Heart left ventricle (tissue), 13 donors: ENCODE measurements at regions not wholly inside any gene's neighbourhood (a gene's known extent, or its start where the extent isn't known, plus 50 kb on each side); places are given as distances from the start of the nearest gene placed in this dataset.

Experiments
- CTCF ChIP-seq, 12 donors: fragments of 200-600 bp; sonication (generic) in 4 of 12; IDR thresholded peaks; one replicate each; pipeline versions ENCODE4 v1.5.0 to v1.8.0; 2018 to 2022; ENCODE audit warnings: antibody characterized with exemption in 12 of 12, mild to moderate bottlenecking in 5 of 12
- POLR2A ChIP-seq, 2 donors: fragments of 450-650 bp; IDR thresholded peaks; one replicate each; pipeline ENCODE4 v1.6.1; 2017; ENCODE audit warnings: antibody characterized with exemption in 2 of 2, mild to moderate bottlenecking in 2 of 2, moderate library complexity in 2 of 2
- donor health status: ischemic (EF 13 %, LVEDD 7.1; RV severe dilation, severe dysfunction).
- donor health status: DM: no; HTN: yes; CAD: no.
- donor health status: DM: no; HTN: no; CAD: no.
- donor health status: ischemic (EF 25% LVEDD 6.9; RV normal size, moderate dysfunction).
- donor health status: ischemic (EF 25% LVEDD 5.7; RV mildly dilated, moderate dysfunction).
- donor health status: ischemic (EF 35%, LVEDD 5.7; RV mildly dilated, moderate dysfunction).
- donor health status: nonischemic (EF 11% LVEDD 7.7; RV severe dilation, severe dysfunction).
- donor health status: DM: yes; HTN: yes; CAD: no.
- donor health status: PGD.
- donor health status: ischemic (EF 29% LVEDD 5.4; RV normal size, mild dysfunction).
- donor health status: nonischemic (EF 23%, LVEDD 6.1; RV moderate dilation, normal function).

GRCh38 chr5:158611581-158611980, 488.1 kb downstream of the EBF1 start:
- TF ChIP-seq POLR2A (IDR thresholded peaks at IDR 0.05) (no peak), CTCF (IDR thresholded peaks at IDR 0.05) (no peak)
